AG04449 (cell line): ENCODE measurements at regions not wholly inside any gene's neighbourhood (a gene's known extent, or its start where the extent isn't known, plus 50 kb on each side); places are given as distances from the start of the nearest gene placed in this dataset.

Source experiments
- CTCF ChIA-PET: fragments of 350-600 bp; formaldehyde crosslinking; extraction: SDS; loops from one replicate; lab custom pipeline; 2021; ENCODE audit warnings: antibody characterized with exemption; lab: Yijun Ruan, JAX
- POLR2A ChIA-PET: fragments of 400-600, 350-600 bp; formaldehyde crosslinking; extraction: SDS; loops from one replicate; lab custom pipeline; 2020; ENCODE audit warnings: antibody characterized with exemption, inconsistent platforms; lab: Yijun Ruan, JAX
- DNase-seq: peaks from one replicate; pipeline ENCODE4 v3.0.0-alpha.2; 2010; ENCODE audit warnings: low read depth, low spot score
- H3K4me3 ChIP-seq: 2 replicates; pipeline ENCODE4 v1.5.1; 2011; ENCODE audit warnings: low read depth, mild to moderate bottlenecking, control low read depth, low read length
- TF ChIP-seq, protein P1 (sequence below): IDR thresholded peaks from one replicate; pipeline ENCODE4 v1.5.1; 2011; ENCODE audit warnings: mild to moderate bottlenecking, moderate library complexity, low read length, control low read depth, inconsistent platforms; ENCODE audit not compliant: insufficient read depth; ENCODE audit errors: missing control alignments

- POLR2A ChIA-PET: no interaction called here
- CTCF ChIA-PET: no interaction called here
- H3K4me3 ChIP-seq: no peak overlapping the region
Observed at GRCh38 chr15:93302080-93302765, 213.2 kb upstream of the RGMA start.

DNA sequence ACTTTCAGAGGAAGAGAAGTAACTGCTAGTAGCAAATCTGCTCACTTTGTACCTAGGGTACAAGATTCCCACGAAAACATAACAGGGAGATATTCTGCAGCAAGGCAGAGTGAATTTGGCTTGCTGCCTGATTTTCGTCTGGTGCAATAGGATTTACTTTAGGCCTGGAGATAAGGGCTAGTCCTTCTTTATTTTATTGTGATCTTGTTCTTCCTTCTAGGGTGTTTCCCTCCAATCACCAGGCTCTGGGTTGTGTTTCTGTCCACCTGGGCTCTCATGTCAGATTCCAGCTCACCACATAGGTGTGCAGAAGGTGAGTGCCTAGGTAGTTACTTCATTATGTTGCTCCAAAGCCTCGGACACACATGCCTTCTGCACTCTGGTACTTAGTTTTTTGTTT lies 211.8 kb upstream of the RGMA start:
- ChIA-PET CTCF (no interaction called here), POLR2A (no interaction called here)
- no peak for DNase-seq
- TF ChIP-seq, protein P1, sequence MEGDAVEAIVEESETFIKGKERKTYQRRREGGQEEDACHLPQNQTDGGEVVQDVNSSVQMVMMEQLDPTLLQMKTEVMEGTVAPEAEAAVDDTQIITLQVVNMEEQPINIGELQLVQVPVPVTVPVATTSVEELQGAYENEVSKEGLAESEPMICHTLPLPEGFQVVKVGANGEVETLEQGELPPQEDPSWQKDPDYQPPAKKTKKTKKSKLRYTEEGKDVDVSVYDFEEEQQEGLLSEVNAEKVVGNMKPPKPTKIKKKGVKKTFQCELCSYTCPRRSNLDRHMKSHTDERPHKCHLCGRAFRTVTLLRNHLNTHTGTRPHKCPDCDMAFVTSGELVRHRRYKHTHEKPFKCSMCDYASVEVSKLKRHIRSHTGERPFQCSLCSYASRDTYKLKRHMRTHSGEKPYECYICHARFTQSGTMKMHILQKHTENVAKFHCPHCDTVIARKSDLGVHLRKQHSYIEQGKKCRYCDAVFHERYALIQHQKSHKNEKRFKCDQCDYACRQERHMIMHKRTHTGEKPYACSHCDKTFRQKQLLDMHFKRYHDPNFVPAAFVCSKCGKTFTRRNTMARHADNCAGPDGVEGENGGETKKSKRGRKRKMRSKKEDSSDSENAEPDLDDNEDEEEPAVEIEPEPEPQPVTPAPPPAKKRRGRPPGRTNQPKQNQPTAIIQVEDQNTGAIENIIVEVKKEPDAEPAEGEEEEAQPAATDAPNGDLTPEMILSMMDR: no peak
- H3K4me3 ChIP-seq: no peak overlapping the region

More at GRCh38 chr15:93302080-93302765, 213.2 kb upstream of the RGMA start:
- TF ChIP-seq, protein P1: no peak
- DNase-seq: no peak

GRCh38 chr15:93299675-93300074 lies 210.7 kb upstream of the RGMA start:
- TF ChIP-seq, protein P1: no peak
- ChIA-PET CTCF (no interaction called here), POLR2A (no interaction called here)
- H3K4me3 ChIP-seq: no peak overlapping the region
- DNase-seq: no peak

DNA sequence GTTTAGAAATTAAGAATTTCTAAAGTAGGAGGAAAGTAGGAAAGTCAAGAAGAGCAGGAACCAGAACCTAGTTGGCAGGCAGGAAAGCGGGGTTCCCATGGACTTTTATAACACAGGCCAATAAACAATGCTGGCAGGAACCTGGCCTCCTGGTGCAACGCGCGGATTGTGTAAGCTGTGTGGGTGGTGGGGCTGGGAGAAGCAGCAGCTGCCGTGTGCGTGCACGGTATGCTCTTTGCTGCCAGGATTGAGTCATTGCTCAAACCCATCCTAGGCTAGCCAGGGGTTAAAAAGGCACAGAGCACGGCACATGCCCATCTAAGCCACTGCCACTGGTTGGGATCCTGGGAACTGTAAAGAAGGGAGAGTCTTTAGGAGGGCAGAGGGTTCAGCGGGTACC lies 209.9 kb upstream of the RGMA start:
- POLR2A ChIA-PET: no interaction called here

GRCh38 chr15:93296759-93297500 lies 207.9 kb upstream of the RGMA start:
- DNase-seq: no peak
- ChIA-PET CTCF (no interaction called here), POLR2A (no interaction called here)
- H3K4me3 ChIP-seq: no peak overlapping the region
- TF ChIP-seq, protein P1: no peak

More for the DNA sequence above, 209.9 kb upstream of the RGMA start:
- no peak overlapping the region for H3K4me3 ChIP-seq
- TF ChIP-seq, protein P1: no peak
- no peak for DNase-seq
- CTCF ChIA-PET: no interaction called here

DNA sequence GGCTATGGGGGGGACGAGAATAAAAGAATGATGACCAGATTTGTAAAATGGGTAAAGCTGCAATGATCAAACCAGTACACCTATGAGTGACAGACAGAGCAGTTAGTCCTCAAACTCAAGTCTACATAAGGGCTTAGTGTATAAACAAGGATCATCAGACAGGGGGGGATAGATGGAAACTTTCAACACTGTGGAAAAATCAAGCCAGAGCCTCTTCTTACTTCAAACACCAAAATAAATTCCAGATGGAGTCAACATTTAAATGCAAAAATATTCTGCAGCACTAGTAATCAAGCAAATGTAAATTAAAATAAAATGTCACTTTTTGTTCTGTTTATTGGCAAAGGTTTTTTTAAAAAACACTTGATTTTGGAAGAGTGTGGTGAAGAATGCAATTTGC lies 205.9 kb upstream of the RGMA start:
- TF ChIP-seq, protein P1: no peak
- DNase-seq: no peak
- no peak overlapping the region for H3K4me3 ChIP-seq
- ChIA-PET POLR2A (no interaction called here), CTCF (no interaction called here)
